HG03095 (cell line): ENCODE measurements at regions not wholly inside any gene's neighbourhood (a gene's known extent, or its start where the extent isn't known, plus 50 kb on each side); places are given as distances from the start of the nearest gene placed in this dataset.

Source experiments
- ATAC-seq: cut with Tn5 transposase; IDR thresholded peaks from one replicate; pipeline ENCODE4 v1.9.1; 2021; ENCODE audit warnings: moderate library complexity; ENCODE audit not compliant: unreplicated experiment

GRCh38 chr3:107970993-107971580 is 119.7 kb downstream of the CD47 start:
- ATAC-seq, result no peak

GRCh38 chr3:107969994-107970819 is 120.6 kb downstream of the CD47 start:
- ATAC-seq, result no peak

DNA sequence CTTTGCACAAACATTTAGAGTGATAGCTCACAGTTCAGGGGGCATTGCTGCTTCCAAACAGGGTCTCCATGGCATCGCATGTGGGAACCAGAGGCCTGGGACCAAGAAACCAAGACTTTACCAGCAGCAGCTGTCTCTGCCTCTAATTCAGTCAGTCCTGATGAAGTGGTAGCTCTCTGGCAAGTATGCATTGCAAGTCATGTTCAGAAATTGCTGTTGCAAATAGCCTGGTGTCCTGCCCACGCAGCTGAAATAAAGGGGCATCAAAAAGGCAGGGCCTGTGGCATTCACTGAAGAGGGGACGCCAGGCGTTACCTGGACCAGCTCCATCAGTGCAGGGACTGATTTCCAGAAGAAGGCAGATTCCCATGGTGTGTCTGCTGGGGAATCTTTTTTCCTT is 121.3 kb downstream of the CD47 start:
- ATAC-seq, result no peak

DNA sequence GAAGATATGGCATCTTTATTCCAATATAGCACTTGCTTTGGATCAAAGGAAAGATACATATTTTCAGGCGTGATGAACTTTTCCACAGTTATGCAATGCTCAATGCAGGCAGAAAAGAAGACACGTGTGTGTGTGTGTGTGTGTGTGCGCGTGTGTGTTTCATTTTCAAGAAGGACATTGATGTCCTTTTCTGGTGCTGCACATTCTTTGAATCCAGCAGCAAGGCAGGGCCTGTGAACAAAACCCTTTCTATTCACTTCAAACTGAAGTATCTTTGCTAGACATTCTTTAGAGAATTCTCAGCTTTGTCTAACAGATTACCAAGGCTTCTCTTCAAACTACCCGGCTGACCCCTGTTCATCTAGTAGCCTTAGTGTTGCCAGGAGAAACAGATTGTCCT is 124.6 kb downstream of the CD47 start:
- ATAC-seq, result no peak

GRCh38 chr3:107965136-107965655 is 125.6 kb downstream of the CD47 start:
- ATAC-seq, result no peak

GRCh38 chr3:107963581-107963980 is 127.2 kb downstream of the CD47 start:
- ATAC-seq, result no peak

DNA sequence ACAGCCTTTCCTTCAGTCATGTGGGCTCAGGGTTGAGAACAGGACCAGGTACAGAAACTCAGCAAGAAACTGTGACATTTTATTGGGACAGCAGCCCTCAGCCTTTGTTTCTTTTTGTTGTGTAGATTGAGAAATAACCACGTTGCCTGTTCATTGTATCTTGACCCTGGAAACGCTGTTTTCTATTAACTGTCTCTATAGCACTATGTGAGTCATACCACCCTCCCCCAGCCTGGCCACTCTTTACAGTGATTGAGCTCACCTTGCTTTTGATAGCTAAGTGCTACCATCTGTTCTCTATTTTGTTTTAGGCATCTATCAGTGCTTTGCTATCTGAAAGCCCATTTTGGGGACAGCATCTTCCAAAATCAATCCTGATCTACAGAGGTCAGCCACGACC is 127.9 kb downstream of the CD47 start:
- no peak for ATAC-seq

DNA sequence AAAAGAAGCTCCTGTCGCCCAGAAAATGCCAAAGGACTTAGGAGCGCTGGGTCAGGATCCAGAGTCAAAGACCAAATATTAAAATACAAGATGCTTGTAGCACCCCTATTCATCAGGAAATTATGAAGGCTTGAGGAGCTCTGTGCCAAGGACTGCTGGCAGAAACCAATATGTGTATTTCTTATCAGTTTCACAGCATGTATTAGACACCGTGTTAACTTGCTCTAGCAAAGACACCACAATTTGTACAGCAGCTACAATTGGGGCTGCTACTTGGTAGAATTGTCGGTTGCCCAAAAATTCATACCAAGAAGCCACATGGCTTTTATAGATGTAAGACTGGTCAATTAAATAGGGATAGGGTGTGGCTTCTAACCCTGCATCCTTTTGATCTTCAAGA is 128.8 kb downstream of the CD47 start:
- ATAC-seq, result no peak

DNA sequence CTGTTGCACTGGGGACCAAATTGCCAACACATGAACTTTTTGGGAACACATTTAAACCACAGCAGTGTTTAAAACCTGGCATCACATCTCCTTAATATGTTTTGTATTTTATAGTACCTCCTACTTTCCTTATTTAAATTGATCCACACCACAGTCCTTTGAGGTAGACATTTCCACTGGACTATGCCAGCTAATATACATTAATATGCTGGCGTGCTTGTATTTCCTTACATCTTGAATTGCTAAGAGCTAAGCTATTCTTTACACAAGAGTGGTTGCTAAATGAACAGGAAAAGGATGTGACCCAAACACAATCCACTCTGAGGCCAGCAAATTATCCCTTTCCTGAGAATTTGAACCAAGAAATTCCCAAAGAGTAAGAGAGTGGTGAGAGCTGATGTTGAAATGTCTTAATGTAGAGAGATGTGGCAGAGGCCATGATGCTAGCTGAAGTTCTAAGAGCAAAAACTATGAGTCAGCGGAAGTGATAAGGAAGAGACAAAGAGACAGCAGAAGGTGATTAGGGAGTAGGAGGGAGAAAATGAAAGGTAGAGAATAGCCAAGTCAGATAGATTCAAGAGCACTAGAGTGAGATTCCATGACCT is 131.2 kb downstream of the CD47 start:
- ATAC-seq, result no peak

DNA sequence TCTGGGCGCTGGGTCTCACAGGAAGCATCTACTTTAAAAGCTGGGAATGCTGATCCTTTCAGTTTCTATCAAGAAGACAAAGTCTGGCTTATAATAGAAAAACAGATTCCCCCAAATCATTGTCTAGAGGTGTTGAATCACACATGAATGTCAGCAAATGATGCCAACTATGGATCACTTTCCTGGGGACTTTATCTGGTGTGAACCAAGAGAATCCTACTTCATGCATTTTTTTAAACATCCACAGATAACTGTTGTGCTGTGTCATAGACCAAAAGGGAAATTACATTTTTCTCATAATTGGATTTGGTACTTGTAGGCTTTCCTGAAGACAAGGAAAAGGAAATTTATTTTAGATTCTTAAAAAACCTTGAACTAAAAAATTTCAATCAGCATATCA is 132.7 kb downstream of the CD47 start:
- no peak for ATAC-seq

DNA sequence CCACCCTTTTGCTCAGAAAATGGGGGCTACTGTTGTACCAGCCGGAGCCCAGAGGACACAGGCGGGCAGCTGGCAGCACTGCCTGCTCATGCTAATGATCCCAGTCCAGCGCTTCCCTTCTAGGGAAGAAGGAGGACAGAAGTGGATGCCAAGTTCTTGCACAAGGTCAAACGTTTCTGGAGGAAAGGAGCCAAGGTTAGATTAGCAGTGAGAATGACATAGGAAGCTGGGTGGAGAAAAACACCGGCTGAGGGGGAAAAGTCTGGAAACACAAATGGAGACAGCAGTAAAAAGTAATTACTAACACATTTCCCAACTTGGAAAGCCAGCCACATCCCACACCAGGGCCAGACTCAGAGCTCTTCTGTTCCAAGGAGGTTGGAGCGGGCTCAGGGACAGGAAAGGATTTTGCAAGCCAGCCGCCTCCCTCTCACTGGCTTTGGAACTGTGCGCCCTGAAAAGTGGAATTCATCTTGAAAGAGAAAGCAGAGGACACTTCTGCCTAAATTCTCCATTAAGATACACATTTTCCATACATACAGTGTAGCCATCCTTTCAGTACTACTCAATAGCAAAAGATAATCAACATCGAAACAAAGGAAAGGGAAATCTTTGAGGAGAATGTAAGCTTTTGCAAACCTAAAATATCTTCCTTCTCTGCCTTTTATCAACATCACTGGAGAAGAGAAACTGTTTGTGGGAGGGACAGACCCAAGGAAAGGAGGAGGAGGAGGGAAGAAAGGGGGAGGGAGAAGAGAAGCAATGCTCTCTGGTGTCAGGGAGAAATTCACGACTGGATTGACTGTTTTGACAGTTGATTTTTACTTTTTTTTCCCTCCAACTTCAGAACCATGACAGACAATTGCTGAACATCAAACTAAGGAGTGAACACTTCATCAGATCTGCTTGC is 133.6 kb downstream of the CD47 start:
- ATAC-seq, result no peak

GRCh38 chr3:107954845-107955244 is 136.0 kb downstream of the CD47 start:
- no peak for ATAC-seq

GRCh38 chr3:107953722-107954121 is 137.1 kb downstream of the CD47 start:
- no peak for ATAC-seq

DNA sequence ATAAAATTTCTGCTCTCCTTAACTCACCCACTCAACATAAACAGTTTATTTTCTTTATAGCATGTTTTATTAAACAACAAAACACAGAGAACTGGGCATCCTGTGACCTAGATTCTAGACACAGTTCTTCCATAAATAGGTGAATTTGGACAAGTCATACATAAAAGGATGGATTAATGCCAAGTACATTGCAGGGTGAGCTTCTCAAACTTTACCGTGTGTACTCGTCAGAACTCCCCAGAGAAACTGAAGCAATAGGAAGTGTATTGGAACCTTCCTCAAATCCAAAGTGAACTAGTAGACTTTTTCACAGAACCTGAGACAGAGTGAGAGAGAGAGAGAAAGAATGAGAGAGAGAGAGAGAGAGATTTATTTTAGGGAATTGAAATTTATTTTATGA is 139.7 kb downstream of the CD47 start:
- ATAC-seq, result no peak

DNA sequence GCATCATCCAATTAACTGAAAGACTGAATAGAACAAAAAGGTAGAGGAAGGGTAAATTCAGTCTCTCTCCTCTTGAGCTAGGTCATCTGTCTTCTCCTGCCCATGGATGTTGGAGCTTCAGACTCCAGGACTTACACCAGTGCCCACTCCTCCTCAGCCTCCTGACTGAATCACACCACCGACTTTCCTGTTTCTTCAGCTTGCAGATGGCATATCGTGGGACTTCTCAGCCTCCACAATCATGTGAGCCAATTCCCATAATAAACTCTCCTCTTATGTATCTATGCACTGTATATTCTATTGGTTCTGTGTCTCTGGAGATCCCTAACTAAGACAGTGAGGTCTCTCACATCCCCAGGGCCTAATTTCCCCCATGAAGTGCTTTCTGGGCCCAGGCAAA is 140.4 kb downstream of the CD47 start:
- no peak for ATAC-seq

- ATAC-seq, result no peak
Measured at GRCh38 chr3:107949394-107949970, 141.3 kb downstream of the CD47 start.

GRCh38 chr3:107947203-107947602 is 143.6 kb downstream of the CD47 start:
- no peak for ATAC-seq

DNA sequence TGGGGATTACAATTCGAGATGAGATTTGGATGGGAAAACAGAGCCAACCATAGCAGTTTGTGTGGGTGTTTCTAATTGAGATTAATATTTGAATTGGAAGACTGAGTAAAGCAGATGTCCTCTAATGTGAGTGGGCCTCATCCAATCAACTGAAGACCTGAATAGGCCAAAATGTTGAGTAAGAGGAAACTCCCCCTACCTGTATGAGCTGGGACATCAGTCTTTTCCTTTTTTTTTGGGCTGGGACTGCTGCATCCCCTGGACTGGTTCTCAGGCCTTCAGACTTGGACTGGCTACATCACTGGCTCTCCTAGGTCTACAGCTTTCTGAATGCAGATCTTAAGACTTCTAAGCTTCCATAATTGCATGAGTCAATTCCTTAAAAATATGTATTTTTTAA is 144.1 kb downstream of the CD47 start:
- ATAC-seq, result no peak

DNA sequence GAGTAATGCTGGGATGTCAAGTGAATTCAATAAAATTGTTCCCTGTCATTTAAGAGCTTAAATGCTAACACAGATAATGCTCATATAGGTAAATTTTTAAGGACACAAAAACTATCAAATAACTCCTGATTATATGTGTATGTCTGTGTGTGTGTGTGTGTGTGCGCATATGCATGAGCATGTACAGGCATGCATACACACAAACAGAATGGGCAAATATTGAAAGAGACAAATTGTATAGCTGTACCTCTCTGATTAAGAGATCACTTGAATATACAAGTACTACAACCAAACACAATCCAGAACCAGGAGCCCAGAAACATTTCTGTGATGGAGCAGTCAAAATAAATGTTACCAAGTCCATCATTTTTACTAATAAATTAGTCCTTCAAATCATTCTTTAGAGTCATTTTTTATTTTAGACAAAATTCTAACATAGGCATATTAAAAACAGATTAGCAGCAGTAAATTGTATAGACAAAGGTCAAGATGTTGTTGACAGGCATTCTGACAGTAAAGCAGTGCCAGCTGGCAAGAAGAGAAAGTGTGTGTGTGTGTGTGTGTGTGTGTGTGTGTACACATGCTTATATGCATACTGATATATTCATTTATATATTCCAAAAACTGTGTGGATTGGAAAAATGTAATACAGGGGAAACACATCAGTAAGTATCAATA is 145.3 kb downstream of the CD47 start:
- no peak for ATAC-seq
